ENCODE measurements at regions not wholly inside any gene's neighbourhood (a gene's known extent, or its start where the extent isn't known, plus 50 kb on each side); places are given as distances from the start of the nearest gene placed in this dataset.

- TF ChIP-seq GPN1 (CRISPR knock-in tag; IDR thresholded peaks at IDR 0.05; ENCODE audit: borderline replicate concordance) (no peak), MAFK (conservative IDR thresholded peaks at IDR 0.05 in 1 of 2, IDR thresholded peaks at IDR 0.05 in 1 of 2; ENCODE audit: low read length in 2 of 2) (peak; percentile 77 to 87), ZNF136 (CRISPR knock-in tag; IDR thresholded peaks at IDR 0.05; ENCODE audit: low read depth) (no peak), ZNF607 (CRISPR knock-in tag; IDR thresholded peaks at IDR 0.05; ENCODE audit: borderline replicate concordance) (no peak), ZNF572 (CRISPR knock-in tag; IDR thresholded peaks at IDR 0.05) (no peak), CCDC6 (CRISPR knock-in tag; IDR thresholded peaks at IDR 0.05) (no peak), SRSF1 (optimal IDR thresholded peaks at IDR 0.05; ENCODE audit: low read depth, low read length) (no peak), MAFF (IDR thresholded peaks at IDR 0.05; ENCODE audit: low read depth, low read length) (peak; percentile 79), E2F2 (CRISPR knock-in tag; IDR thresholded peaks at IDR 0.05; ENCODE audit: borderline replicate concordance) (no peak)
- FAIRE-seq (no peak), ATAC-seq (no peak), DNase-seq (ENCODE audit: low spot score) (no peak)
- H3K4me2 ChIP-seq (ENCODE audit: low read depth, low read length) = no peak overlapping the region
- H3K4me3 ChIP-seq (replicated peaks in 1 of 3; ENCODE audit: insufficient read depth in 1 of 3, low read depth in 2 of 3, low read length in 3 of 3) = no peak overlapping the region
- WGBS (ENCODE audit: low lambda C conversion rate) = 19% methylated on average over 3 of the region's 3 CpGs
- H3K9ac ChIP-seq (ENCODE audit: insufficient read depth, low read depth, low read length) = no peak overlapping the region
- no peak overlapping the region for H2AFZ ChIP-seq (ENCODE audit: low read length)
- H3K27ac ChIP-seq (ENCODE audit: extremely low read length, insufficient read depth, low read length) = no peak overlapping the region
- no peaks in the 10 kb centered on the region for H3K9me3 ChIP-seq (ENCODE audit: low read length)
- H3K79me2 ChIP-seq (ENCODE audit: insufficient read depth, low read length) = no peaks in the 10 kb centered on the region
- BruUV-seq (replicated peaks) = no TSS peak
- H3K36me3 ChIP-seq (replicated peaks in 1 of 2; ENCODE audit: control insufficient read depth in 1 of 2, insufficient read depth in 2 of 2, low read length in 2 of 2) = no peaks in the 10 kb centered on the region
- POLR2A ChIA-PET = no interaction called here
- intact Hi-C loops (cut with micrococcal nuclease; ENCODE audit: unreplicated experiment) = no loop called here
- in situ Hi-C loops (cut with HindIII; ENCODE audit: extremely low pct_ligation_motif_present, low pct_unique_long_range_greater_than_20kb) = no loop called here
- CTCF ChIA-PET (ENCODE audit: low intra/inter-chr PET ratio, low total read pairs) = no interaction called here
- no peaks in the 10 kb centered on the region for H4K20me1 ChIP-seq (ENCODE audit: insufficient read depth, low read length)
- H3K27me3 ChIP-seq (ENCODE audit: control insufficient read depth in 1 of 2, insufficient read depth in 2 of 2, low read length in 2 of 2) = no peaks in the 10 kb centered on the region
- no peaks in the 10 kb centered on the region for H3K4me1 ChIP-seq (ENCODE audit: insufficient read depth, low read length)
These were observed 210.8 kb upstream of the GYPA start for GRCh38 chr4:144351306-144351705.

- intact Hi-C loops (cut with micrococcal nuclease; ENCODE audit: unreplicated experiment) (no loop called here), in situ Hi-C loops (cut with HindIII; ENCODE audit: extremely low pct_ligation_motif_present, low pct_unique_long_range_greater_than_20kb) (no loop called here)
- Histone ChIP-seq H3K36me3 (replicated peaks in 1 of 2; ENCODE audit: control insufficient read depth in 1 of 2, insufficient read depth in 2 of 2, low read length in 2 of 2) (no peaks in the 10 kb centered on the region), H4K20me1 (ENCODE audit: insufficient read depth, low read length) (no peaks in the 10 kb centered on the region), H2AFZ (ENCODE audit: low read length) (no peak overlapping the region), H3K79me2 (ENCODE audit: insufficient read depth, low read length) (no peaks in the 10 kb centered on the region), H3K4me3 (replicated peaks in 1 of 3; ENCODE audit: insufficient read depth in 1 of 3, low read depth in 2 of 3, low read length in 3 of 3) (no peak overlapping the region), H3K4me2 (ENCODE audit: low read depth, low read length) (no peak overlapping the region), H3K4me1 (ENCODE audit: insufficient read depth, low read length) (no peaks in the 10 kb centered on the region), H3K9me3 (ENCODE audit: low read length) (no peaks in the 10 kb centered on the region), H3K27ac (ENCODE audit: extremely low read length, insufficient read depth, low read length) (no peak overlapping the region), H3K27me3 (ENCODE audit: control insufficient read depth in 1 of 2, insufficient read depth in 2 of 2, low read length in 2 of 2) (no peaks in the 10 kb centered on the region), H3K9ac (ENCODE audit: insufficient read depth, low read depth, low read length) (no peak overlapping the region)
- FAIRE-seq (no peak), DNase-seq (ENCODE audit: low spot score) (no peak), ATAC-seq (no peak)
- no peak for TF ChIP-seq KDM4B (CRISPR knock-in tag; IDR thresholded peaks at IDR 0.05)
- no peak for TF ChIP-seq ZNF816 (CRISPR knock-in tag; IDR thresholded peaks at IDR 0.05; ENCODE audit: borderline replicate concordance)
- TF ChIP-seq ZNF768 (CRISPR knock-in tag; IDR thresholded peaks at IDR 0.05) = no peak
- no peak for TF ChIP-seq ZBTB37 (CRISPR knock-in tag; IDR thresholded peaks at IDR 0.05)
- TF ChIP-seq TIGD3 (CRISPR knock-in tag; IDR thresholded peaks at IDR 0.05; ENCODE audit: borderline replicate concordance) = no peak
- TF ChIP-seq ARHGAP35 (CRISPR knock-in tag; IDR thresholded peaks at IDR 0.05; ENCODE audit: borderline replicate concordance) = no peak
- WGBS (ENCODE audit: low lambda C conversion rate) = 37% methylated on average over 5 of the region's 5 CpGs
- ChIA-PET POLR2A (no interaction called here), CTCF (ENCODE audit: low intra/inter-chr PET ratio, low total read pairs) (no interaction called here)
- BruUV-seq (replicated peaks) = no TSS peak
These were observed 212.8 kb upstream of the GYPA start for GRCh38 chr4:144353292-144353691.
